ENCODE measurements at regions not wholly inside any gene's neighbourhood (a gene's known extent, or its start where the extent isn't known, plus 50 kb on each side); places are given as distances from the start of the nearest gene placed in this dataset.

DNA sequence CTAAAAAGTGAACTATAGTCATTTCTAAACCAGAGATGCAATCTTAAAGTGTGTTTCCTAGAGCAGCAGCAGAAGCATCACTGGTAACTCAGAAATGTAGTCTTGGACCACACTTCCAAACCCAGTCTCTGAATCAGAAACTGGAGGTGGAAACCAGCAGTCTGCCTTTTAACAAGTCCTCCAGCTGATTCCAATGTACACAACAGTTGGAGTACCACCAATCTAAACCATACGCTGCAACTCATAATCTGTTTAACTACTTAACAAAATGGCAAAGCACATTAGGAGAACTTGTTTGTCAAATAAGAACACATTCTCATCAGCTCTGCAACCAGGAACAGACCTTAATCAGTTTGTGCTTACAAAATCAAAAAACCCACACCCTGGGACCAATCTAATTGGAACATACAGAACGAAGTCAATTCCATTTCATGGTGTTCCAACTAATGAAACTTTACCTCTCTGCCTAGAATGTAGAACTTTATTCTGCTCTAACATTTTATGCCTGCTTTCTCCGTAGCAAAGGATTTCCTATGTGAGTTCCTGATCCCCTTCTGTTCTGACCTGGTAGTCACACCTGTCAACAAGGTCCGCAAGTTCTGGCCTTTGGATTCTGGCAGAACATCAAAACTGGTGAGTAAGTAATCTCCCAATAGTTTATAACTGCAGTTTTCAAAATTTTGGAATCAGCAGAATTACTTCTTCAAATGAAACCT is 390.4 kb downstream of the HTR1B start:
- TF ChIP-seq CTCF (IDR thresholded peaks at IDR 0.05; ENCODE audit: low read depth, low read length, missing input control) (no peak), TAF1 (conservative IDR thresholded peaks at IDR 0.05) (no peak), EGR1 (IDR thresholded peaks at IDR 0.05; ENCODE audit: low read depth in 2 of 2) (no peak), YY1 (IDR thresholded peaks at IDR 0.05) (peak; percentile 11), FOXA1 (IDR thresholded peaks at IDR 0.05) (peak; percentile 50), JUND (IDR thresholded peaks at IDR 0.05) (peak in 1 of 2 donors; percentile 45), RAD21 (IDR thresholded peaks at IDR 0.05) (peak in 1 of 2 donors; percentile 14), HNF4A (conservative IDR thresholded peaks at IDR 0.05) (peak; percentile 56 to 84), SP1 (IDR thresholded peaks at IDR 0.05) (peak; percentile 36), FOXA2 (IDR thresholded peaks at IDR 0.05) (peak; percentile 67), NR2F2 (IDR thresholded peaks at IDR 0.05) (no peak), GABPA (IDR thresholded peaks at IDR 0.05 in 1 of 2, conservative IDR thresholded peaks at IDR 0.05 in 1 of 2) (no peak), MAX (IDR thresholded peaks at IDR 0.05) (no peak), HNF4G (IDR thresholded peaks at IDR 0.05) (no peak), RXRA (IDR thresholded peaks at IDR 0.05) (peak in 1 of 2 donors; percentile 55), ZBTB33 (IDR thresholded peaks at IDR 0.05) (no peak)
- TF ChIP-seq, protein P1, sequence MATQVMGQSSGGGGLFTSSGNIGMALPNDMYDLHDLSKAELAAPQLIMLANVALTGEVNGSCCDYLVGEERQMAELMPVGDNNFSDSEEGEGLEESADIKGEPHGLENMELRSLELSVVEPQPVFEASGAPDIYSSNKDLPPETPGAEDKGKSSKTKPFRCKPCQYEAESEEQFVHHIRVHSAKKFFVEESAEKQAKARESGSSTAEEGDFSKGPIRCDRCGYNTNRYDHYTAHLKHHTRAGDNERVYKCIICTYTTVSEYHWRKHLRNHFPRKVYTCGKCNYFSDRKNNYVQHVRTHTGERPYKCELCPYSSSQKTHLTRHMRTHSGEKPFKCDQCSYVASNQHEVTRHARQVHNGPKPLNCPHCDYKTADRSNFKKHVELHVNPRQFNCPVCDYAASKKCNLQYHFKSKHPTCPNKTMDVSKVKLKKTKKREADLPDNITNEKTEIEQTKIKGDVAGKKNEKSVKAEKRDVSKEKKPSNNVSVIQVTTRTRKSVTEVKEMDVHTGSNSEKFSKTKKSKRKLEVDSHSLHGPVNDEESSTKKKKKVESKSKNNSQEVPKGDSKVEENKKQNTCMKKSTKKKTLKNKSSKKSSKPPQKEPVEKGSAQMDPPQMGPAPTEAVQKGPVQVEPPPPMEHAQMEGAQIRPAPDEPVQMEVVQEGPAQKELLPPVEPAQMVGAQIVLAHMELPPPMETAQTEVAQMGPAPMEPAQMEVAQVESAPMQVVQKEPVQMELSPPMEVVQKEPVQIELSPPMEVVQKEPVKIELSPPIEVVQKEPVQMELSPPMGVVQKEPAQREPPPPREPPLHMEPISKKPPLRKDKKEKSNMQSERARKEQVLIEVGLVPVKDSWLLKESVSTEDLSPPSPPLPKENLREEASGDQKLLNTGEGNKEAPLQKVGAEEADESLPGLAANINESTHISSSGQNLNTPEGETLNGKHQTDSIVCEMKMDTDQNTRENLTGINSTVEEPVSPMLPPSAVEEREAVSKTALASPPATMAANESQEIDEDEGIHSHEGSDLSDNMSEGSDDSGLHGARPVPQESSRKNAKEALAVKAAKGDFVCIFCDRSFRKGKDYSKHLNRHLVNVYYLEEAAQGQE (IDR thresholded peaks at IDR 0.05): peak; percentile 59
- TF ChIP-seq, protein P2, sequence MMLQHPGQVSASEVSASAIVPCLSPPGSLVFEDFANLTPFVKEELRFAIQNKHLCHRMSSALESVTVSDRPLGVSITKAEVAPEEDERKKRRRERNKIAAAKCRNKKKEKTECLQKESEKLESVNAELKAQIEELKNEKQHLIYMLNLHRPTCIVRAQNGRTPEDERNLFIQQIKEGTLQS (IDR thresholded peaks at IDR 0.05): no peak
- Histone ChIP-seq H3K27me3 (ENCODE audit: control insufficient read depth in 4 of 4, insufficient read depth in 4 of 4, low read length in 3 of 4) (no peaks in the 10 kb centered on the region), H3K9ac (ENCODE audit: low read depth in 1 of 2, low read length in 2 of 2) (peak overlapping the region in 1 of 2 donors; percentile 85), H3K9me3 (ENCODE audit: control insufficient read depth in 4 of 4, low read length in 3 of 4) (no peaks in the 10 kb centered on the region), H3K27ac (ENCODE audit: low read depth in 1 of 2, low read length in 2 of 2) (peak overlapping the region; percentile 58 to 87), H3K36me3 (ENCODE audit: control insufficient read depth in 4 of 4, insufficient read depth in 3 of 4, low read depth in 1 of 4, low read length in 3 of 4) (no peaks in the 10 kb centered on the region), H3K4me3 (ENCODE audit: low read depth in 1 of 3, low read length in 3 of 3) (peak overlapping the region in 2 of 3 donors; percentile 17 to 35), H3K4me1 (ENCODE audit: control insufficient read depth in 4 of 4, insufficient read depth in 4 of 4, low read length in 3 of 4) (peaks cover 0 to 5% (median 2%) of the 10 kb centered on the region in 4 donors)
- 42% methylated on average over 4 of the region's 4 CpGs for WGBS
- no peak for DNase-seq (ENCODE audit: low spot score)

Data from liver (tissue), 8 donors.